ENCODE measurements at regions not wholly inside any gene's neighbourhood (a gene's known extent, or its start where the extent isn't known, plus 50 kb on each side); places are given as distances from the start of the nearest gene placed in this dataset.

DNA sequence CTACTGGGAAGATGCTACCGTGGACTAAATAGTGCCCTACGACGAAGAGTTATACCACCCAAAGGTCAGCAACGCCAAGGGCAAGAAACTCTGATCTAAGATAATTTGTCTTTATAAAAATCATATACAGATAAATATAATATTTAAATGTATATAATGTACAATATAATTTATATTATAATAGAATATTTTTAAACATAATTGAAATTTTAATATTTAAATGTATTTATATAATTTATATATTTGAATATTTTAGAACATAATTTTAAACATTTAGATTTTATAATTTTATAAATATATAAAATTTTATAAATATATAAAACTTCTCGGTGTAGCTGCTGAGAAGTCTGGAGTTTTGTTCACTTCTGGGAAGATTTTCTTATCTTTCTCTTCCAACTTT is 209.2 kb downstream of the FOXL1 start:
- TF ChIP-seq POLR2A (IDR thresholded peaks at IDR 0.05) (no peak), POLR2AphosphoS5 (IDR thresholded peaks at IDR 0.05) (no peak)
- TF ChIP-seq, protein P1, sequence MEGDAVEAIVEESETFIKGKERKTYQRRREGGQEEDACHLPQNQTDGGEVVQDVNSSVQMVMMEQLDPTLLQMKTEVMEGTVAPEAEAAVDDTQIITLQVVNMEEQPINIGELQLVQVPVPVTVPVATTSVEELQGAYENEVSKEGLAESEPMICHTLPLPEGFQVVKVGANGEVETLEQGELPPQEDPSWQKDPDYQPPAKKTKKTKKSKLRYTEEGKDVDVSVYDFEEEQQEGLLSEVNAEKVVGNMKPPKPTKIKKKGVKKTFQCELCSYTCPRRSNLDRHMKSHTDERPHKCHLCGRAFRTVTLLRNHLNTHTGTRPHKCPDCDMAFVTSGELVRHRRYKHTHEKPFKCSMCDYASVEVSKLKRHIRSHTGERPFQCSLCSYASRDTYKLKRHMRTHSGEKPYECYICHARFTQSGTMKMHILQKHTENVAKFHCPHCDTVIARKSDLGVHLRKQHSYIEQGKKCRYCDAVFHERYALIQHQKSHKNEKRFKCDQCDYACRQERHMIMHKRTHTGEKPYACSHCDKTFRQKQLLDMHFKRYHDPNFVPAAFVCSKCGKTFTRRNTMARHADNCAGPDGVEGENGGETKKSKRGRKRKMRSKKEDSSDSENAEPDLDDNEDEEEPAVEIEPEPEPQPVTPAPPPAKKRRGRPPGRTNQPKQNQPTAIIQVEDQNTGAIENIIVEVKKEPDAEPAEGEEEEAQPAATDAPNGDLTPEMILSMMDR (IDR thresholded peaks at IDR 0.05): no peak
